IPS-NIHi11 (cell line): ENCODE measurements at regions not wholly inside any gene's neighbourhood (a gene's known extent, or its start where the extent isn't known, plus 50 kb on each side); places are given as distances from the start of the nearest gene placed in this dataset.
A peak's percentile ranks its signal among the peaks of the same experiment; 100 is the strongest.
"Not testable (repeated sequence)": the region's sequence is repeated elsewhere in the genome, so short reads cannot be mapped to it uniquely, and the experiment has no call there.

Source experiments
- DNase-seq: peaks from one replicate; pipeline ENCODE4 v3.0.0; 2012; ENCODE audit warnings: mixed read lengths, low spot score

GRCh38 chr6:169862043-169862891, 110.8 kb downstream of the ERMARD start:
- DNase-seq = peak; percentile 5

- DNase-seq = no peak
Measured at GRCh38 chr6:169861431-169862042, 110.1 kb downstream of the ERMARD start.

DNA sequence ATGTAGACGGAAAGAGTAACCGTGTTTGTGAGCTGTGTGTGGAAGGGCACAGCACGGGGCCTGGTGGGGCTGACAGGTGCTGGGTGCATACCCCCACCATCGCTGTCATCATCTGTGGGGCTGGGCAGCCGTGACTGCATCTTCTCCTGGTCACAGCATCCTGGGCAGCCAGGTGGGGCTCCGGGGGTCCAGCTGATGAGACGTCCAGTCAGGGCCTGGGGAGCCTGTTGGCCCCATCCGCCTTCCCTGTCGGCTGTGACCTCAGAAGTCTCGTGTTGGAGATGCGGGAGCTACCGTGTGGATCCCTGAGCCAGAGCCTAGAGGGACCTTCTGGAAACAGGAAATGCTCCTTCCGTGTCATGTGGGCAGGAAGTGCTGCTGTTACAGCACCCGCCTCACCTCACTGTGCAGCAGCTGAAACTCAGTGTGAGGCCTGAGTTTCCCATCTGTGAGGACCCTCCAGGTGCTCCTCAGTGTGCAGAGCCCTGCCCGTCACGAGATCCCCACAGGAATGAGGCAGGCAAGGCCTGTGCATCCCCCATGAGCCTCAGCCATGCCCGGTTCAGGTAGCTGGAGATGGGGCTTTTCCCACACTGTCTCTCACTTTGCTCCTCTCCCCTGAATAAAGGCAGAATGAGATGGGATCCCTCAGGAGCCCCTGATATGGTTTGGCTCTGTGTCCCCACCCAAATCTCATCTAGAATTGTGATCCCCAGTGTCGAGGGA, 108.7 kb downstream of the ERMARD start:
- no peak for DNase-seq

- DNase-seq = no peak
Measured at GRCh38 chr6:169859401-169859977, 108.1 kb downstream of the ERMARD start.

- no peak for DNase-seq
Measured at GRCh38 chr6:169858935-169859351, 107.5 kb downstream of the ERMARD start.

DNA sequence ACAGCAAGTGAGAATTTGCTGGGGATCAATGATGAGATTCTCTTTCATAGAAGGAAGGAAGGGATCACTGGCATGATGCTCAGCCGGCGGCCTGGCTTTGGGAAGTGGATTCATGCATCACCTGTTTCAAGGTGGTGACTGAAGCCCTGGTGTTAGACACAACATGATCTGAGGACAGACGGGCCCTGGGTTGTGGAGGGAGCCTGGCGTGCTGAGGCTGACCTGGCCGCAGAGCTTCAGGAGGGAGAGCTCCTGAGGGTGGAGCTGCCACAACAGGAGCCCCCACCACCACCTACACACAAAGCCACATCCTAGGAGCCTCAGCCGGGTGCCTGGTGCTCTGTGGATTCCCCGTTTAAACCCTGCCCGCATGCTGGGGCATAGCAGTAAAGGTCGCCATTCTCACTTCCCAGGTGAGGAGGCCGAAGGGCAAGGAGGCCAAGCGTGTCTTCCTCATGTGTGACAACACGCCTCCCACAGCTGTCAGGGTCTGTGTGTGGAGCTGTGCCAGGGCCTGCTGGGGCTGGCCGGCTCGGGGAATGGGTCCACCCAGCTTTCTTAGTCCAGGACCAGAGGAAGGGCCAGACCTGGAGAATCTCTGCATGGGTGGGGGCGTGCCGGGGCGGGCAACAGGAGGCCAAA, 107.0 kb downstream of the ERMARD start:
- no peak for DNase-seq

- DNase-seq = no peak
Measured at GRCh38 chr6:169857343-169858292, 106.2 kb downstream of the ERMARD start.

- not testable (repeated sequence) for DNase-seq
Measured at GRCh38 chr6:169856442-169857342, 105.3 kb downstream of the ERMARD start.

DNA sequence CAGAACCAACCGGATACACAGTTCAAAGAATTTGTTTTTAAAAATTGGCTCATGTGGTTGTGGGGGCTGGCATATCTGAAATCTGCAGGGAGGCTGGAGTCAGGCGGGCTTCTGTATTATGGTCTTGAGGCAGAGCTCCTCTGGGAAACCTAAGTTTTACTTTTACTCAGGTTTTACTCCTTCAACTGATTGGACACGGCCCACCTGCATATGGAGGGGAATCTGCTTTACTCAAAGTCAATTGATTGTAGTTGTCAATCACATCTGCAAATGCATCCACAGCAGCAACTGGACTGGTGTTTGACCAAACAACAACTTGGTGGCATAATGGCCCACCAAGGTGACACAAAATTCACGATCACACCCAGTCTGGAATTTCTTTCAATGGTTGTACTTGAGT, 103.4 kb downstream of the ERMARD start:
- DNase-seq = no peak

DNA sequence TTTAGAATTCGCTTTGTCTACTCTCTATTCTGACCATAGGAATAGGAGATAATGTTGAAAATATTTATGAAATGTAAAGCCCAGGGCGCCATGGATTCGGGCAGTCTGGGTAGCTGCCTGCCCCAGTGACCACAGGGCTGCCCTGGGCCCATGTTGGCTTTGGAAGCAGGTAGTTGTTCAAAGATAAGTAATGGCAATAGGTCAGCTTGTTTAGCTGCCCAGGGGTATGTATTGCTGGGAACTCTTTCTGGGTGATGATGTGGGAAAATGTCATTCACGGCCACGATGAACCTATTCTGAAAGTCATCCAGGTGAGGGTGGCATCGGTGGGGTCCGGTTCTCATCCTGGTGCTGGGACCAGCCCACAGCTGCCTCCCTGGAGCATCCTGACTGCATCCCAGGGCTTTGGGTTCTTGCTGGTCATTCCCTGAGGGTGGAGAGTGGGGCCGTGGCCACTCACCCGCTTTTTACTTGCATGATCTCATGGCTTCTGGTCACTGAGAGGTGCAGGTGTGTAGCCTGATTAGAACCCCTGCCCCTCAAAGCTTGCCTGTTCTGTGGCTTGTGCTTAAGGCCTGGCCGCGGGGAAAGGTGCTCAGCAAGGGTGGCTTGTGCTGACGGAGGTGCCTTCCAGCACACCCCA, 102.8 kb downstream of the ERMARD start:
- no peak for DNase-seq

DNA sequence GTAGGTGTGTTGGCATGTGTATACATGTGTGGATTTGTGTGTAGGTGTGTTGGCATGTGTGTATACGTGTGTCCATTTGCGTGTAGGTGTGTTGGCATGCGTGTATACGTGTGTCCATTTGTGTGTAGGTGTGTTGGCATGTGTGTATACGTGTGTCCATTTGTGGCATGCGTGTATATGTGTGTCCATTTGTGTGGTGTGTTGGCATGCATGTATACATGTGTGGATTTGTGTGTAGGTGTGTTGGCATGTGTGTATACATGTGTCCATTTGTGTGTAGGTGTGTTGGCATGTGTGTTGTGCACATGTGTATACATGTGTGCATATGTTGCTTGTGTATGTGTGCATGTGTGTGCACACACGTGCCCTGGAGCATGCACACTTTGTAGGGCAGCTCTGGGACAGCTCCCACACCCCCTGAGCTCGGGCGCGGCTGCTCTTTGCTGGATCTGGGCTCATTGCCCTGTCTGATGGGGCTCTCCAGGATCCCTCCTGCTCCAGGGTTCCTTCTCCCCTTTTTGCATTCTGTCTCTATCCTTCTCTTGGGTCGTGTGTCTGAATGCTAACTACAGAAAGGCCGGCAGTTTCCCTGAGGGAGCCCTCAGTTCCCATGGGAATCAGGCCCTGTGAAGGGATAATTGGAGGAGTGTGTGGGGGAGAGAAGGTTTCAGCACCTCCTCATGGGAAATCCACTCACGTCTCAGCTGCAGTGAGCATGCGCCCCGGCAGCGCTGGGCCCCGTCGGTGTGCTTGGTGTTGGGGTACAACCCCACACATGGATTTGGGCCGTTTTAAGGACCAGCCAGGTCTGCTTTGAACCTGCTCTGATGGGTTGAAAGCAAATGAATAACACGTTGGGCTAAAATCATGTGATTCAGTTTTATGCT, 102.0 kb downstream of the ERMARD start:
- DNase-seq = no peak

GRCh38 chr6:169852504-169853195, 101.2 kb downstream of the ERMARD start:
- DNase-seq = no peak

- DNase-seq = no peak
Measured at GRCh38 chr6:169851641-169852503, 100.5 kb downstream of the ERMARD start.

- no peak for DNase-seq
Measured at GRCh38 chr6:169850746-169851145, 99.3 kb downstream of the ERMARD start.

DNA sequence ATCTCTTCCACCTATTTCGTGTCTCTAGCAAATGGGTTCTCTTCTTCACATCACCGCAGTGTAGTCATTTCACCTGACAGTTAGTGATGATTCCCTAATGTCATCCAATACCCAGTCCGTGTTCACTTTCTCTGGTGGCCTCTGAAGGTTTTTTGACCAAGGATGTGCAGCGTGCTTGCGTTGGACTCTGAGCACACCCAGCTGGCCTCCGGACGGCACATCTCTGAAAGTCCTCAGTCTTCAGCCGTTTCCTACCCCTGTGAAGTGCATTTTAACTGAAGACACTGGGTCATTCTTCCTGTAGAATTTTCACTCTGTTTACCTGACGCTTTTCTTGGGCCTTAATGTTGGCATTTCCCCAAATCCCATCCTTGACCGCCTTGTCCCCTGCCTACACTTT, 98.7 kb downstream of the ERMARD start:
- no peak for DNase-seq

- no peak for DNase-seq
Measured at GRCh38 chr6:169849396-169849795, 98.0 kb downstream of the ERMARD start.

DNA sequence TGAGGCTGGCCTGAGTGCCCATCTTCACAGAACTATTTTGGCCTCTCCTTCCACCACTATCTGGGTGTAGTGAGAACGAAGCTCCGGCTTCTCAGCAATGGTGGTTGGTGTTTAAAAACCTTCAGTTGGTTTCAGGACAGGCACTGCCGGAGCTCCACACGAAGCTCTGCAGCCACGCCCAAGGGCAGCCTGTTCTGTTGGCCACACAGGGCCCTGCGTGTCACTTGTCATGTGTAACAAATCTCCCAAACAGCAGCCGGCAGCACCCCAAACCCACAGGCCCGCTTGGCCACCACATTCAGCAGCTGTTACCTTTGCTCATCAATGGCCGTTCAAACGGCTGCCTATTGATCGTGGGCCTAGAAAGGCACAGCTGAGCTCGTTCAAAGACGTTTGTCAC, 97.5 kb downstream of the ERMARD start:
- no peak for DNase-seq
